ENCODE measurements at regions not wholly inside any gene's neighbourhood (a gene's known extent, or its start where the extent isn't known, plus 50 kb on each side); places are given as distances from the start of the nearest gene placed in this dataset.

DNA sequence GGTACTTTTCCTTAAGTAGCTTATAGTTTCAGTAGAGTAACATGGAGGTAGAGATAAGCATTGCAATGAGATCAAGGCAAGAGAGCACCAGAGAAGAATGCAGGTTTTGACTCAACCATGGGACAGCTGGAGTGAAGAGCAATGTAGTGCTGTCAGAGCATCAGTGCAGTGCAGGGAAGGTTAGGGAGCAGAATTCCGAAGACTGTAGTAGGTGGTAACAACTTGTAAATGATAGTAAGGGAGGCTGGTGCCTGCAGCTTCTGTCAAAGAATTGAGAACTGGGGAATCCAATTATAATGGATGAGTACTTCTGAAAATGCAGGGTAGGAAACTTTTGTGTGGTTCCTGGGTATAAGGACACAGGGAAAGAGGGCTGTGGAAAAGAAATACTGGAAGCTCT lies 183.2 kb downstream of the KCNS3 start:
- Mint-ChIP-seq H3K9me3 (no peaks in the 10 kb centered on the region), H3K27ac (no peak overlapping the region), H3K27me3 (no peaks in the 10 kb centered on the region), H3K36me3 (ENCODE audit: low read depth) (no peaks in the 10 kb centered on the region), H3K4me3 (no peak overlapping the region), H3K4me1 (no peaks in the 10 kb centered on the region)
- intact Hi-C loops (cut with micrococcal nuclease), result no loop called here
- POLR2A ChIA-PET, result no interaction called here
- no peak for TF ChIP-seq CTCF (IDR thresholded peaks at IDR 0.05)
- ATAC-seq (ENCODE audit: low read depth) (no peak), DNase-seq (no peak)
- CTCF ChIA-PET, result no interaction called here

DNA sequence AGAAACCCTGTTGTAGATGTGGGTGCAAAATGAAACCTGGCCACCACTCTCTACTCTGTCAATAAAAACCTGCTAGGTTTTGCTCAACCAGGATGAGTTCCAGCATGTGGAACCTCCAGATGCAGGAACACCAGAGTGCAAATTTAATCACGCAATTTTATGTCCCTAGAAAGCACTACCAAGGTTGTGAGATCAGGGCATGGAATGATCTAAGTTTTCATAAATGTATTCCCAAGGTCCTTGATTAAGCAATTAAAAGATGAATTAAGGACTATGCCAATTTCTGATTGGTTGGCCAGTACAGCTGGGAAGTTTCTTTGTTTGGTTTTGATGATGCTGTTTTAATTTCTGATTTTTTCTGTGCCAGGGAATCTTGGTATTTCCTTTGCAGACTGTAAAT lies 179.2 kb downstream of the KCNS3 start:
- Mint-ChIP-seq H3K36me3 (ENCODE audit: low read depth) (no peaks in the 10 kb centered on the region), H3K4me3 (no peak overlapping the region), H3K27me3 (no peaks in the 10 kb centered on the region), H3K27ac (no peak overlapping the region), H3K4me1 (no peaks in the 10 kb centered on the region), H3K9me3 (no peaks in the 10 kb centered on the region)
- POLR2A ChIA-PET, result no interaction called here
- DNase-seq (no peak), ATAC-seq (ENCODE audit: low read depth) (no peak)
- intact Hi-C loops (cut with micrococcal nuclease), result no loop called here
- CTCF ChIA-PET, result no interaction called here
- no peak for TF ChIP-seq CTCF (IDR thresholded peaks at IDR 0.05)

- ChIA-PET POLR2A (no interaction called here), CTCF (no interaction called here)
- TF ChIP-seq CTCF (IDR thresholded peaks at IDR 0.05), result no peak
- Mint-ChIP-seq H3K4me1 (no peaks in the 10 kb centered on the region), H3K9me3 (no peaks in the 10 kb centered on the region), H3K27ac (no peak overlapping the region), H3K27me3 (peaks cover 5% of the 10 kb centered on the region), H3K4me3 (no peak overlapping the region), H3K36me3 (ENCODE audit: low read depth) (no peaks in the 10 kb centered on the region)
- intact Hi-C loops (cut with micrococcal nuclease), result no loop called here
- DNase-seq, result no peak
- ATAC-seq (ENCODE audit: low read depth), result no peak
Measured at GRCh38 chr2:18055290-18055689, 176.8 kb downstream of the KCNS3 start.

DNA sequence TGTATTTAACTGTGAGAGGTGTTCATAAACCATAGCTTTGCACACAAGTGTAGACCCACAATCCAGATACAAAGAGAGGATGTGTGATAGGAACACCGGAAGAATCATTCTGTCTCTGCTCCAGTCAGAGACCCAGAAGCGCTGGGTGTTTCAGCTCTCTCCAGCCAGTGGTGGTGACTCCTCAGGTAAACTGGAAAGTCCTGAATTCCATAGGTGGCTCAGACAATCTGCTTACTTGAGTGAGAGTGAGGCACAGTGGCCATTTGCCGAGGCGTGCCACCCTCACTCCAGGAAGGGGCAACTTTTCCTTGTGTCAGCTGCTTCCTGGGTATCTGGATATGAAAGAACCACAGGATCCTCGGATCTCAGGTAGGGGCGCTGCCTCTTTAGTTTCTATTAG lies 171.5 kb downstream of the KCNS3 start:
- ChIA-PET CTCF (no interaction called here), POLR2A (no interaction called here)
- Mint-ChIP-seq H3K4me1 (no peaks in the 10 kb centered on the region), H3K4me3 (no peak overlapping the region), H3K27me3 (peaks cover 5% of the 10 kb centered on the region), H3K36me3 (ENCODE audit: low read depth) (no peaks in the 10 kb centered on the region), H3K9me3 (no peaks in the 10 kb centered on the region), H3K27ac (no peak overlapping the region)
- ATAC-seq (ENCODE audit: low read depth), result no peak
- TF ChIP-seq CTCF (IDR thresholded peaks at IDR 0.05), result no peak
- no peak for DNase-seq
- intact Hi-C loops (cut with micrococcal nuclease), result no loop called here

DNA sequence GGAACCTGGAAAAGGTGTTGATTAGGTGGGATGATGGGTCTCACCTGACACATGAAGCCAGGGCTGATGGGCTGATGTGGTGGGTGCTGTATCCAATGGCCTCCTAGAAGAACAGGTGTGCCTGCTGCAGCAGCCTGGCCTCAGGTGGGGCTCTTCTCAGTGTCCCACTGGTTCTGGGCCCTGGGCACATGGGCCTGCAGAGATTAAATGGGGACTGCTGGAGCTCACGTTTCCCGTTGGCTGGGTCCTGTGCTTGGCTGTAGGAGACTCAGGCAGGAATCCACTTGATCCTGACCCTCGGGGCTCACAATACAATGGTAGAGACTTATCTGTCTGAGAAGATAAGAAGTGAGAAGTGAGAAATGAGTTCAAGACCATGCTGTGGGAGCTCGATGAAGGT lies 170.9 kb downstream of the KCNS3 start:
- no peak for TF ChIP-seq CTCF (IDR thresholded peaks at IDR 0.05)
- intact Hi-C loops (cut with micrococcal nuclease), result no loop called here
- ChIA-PET CTCF (no interaction called here), POLR2A (no interaction called here)
- no peak overlapping the region for H3K4me3 Mint-ChIP-seq
- H3K4me1 Mint-ChIP-seq, result no peaks in the 10 kb centered on the region
- H3K27ac Mint-ChIP-seq, result no peak overlapping the region
- no peak for DNase-seq
- H3K36me3 Mint-ChIP-seq (ENCODE audit: low read depth), result no peaks in the 10 kb centered on the region
- peaks cover 5% of the 10 kb centered on the region for H3K27me3 Mint-ChIP-seq
- no peaks in the 10 kb centered on the region for H3K9me3 Mint-ChIP-seq
- no peak for ATAC-seq (ENCODE audit: low read depth)

All from activated B cell treated with CpG ODN at 0.5 μM for 24 hours (primary cell).